NAMALWA (cell line): ENCODE measurements at regions not wholly inside any gene's neighbourhood (a gene's known extent, or its start where the extent isn't known, plus 50 kb on each side); places are given as distances from the start of the nearest gene placed in this dataset.

Source experiments
- DNase-seq: peaks from one replicate; pipeline ENCODE4 v3.0.0-alpha.2; 2015; ENCODE audit warnings: low spot score

GRCh38 chr5:91690921-91691320, 307.8 kb upstream of the ARRDC3 start:
- no peak for DNase-seq

- no peak for DNase-seq
Observed at GRCh38 chr5:91687430-91687829, 304.3 kb upstream of the ARRDC3 start.

DNA sequence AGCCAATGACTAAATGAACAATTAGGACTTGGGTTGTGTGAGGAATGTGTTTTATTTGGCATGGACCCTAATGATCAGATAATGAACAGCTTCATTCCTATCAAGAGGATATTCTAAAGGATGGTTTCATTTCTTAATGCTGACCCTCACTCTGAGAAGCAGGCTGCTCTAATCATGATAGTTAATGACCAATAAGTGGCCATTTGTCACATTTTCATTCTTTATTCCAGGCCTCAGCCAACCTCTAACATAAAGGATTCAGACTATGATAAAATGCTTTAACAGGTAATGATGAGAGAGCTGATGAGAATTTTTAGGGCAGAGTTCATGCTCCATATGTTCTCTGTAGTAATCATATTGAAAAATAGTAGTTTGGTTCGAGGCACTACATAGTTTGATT, 301.5 kb upstream of the ARRDC3 start:
- no peak for DNase-seq

DNA sequence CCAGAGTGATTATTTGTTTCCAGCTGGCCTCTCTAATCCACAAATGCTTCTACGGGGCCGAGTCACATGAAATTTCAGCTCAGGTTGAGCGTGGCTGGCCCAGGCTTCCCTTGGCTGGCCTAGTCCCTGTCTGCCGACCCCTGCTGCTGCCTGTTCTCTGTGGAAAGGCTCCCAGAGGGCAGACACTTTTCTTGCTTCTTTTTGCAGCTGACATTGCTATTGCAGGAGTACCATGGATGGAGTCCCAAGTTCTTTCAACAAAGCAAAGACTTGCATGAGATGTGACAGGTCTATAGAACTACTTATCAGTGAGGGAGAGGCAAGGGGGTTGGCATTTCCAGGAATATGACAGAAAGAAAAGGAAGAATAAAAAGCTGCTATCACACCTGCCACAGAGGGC, 287.4 kb upstream of the ARRDC3 start:
- no peak for DNase-seq

GRCh38 chr5:91670122-91670521, 287.0 kb upstream of the ARRDC3 start:
- DNase-seq: no peak

GRCh38 chr5:91668261-91668660, 285.1 kb upstream of the ARRDC3 start:
- no peak for DNase-seq

- no peak for DNase-seq
Observed at GRCh38 chr5:91652678-91653077, 269.6 kb upstream of the ARRDC3 start.

GRCh38 chr5:91651704-91652103, 268.6 kb upstream of the ARRDC3 start:
- no peak for DNase-seq

DNA sequence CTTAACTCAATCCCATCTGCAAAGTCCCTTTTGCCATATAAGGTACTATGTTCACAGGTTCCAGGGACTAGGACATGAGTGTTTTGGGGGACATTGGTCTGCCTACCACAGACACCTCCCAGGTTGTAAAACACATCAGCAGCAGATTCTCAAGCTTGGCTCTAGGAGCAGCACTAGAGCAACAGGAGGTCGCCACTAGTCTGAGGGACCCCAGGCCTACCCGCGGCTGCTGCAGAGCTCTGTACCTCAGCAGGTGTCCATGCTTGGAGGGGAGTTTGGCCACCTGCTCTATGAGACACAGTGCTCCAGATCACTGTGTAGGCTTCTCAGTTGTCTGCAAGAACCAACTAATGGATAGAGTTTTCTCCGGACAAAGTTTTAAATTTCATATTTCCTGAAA, 262.2 kb upstream of the ARRDC3 start:
- no peak for DNase-seq

DNA sequence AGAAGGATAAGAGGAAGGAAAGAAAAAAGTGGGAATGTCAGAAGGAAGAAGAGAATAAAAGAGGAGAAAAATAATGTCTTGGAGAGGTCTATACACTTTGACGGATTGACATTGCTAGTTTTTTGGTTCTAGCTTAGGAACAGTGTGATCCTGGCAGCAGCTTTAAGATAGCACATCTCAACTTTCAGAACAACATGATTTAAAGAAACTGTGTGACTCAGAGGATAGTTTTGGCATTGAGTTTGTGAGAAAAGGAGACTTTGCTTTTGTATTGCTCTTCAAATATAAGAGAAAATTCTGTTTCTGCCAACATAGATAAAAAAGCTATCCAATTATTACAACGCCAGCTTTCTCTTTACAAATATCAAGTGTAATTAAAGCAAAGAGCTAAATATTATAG, 260.7 kb upstream of the ARRDC3 start:
- DNase-seq: no peak

DNA sequence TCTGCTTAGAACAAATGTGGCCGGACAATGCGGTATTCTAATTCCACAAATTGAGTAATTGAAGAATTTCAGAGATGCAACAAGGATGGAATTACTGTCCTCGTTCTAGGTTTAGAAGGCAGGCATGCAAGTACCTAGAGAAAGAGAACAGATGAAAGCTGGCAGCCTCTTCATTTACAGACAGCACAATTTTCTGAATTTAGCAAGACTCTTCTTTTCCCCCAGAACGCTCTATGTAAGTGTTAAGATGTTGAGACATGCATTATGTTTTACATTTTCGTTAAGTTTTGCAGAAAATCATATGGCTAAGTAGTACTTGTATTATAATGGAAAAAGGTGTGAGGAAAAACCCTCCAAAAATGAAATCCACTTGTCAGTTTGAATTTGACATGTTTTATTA, 259.5 kb upstream of the ARRDC3 start:
- no peak for DNase-seq

DNA sequence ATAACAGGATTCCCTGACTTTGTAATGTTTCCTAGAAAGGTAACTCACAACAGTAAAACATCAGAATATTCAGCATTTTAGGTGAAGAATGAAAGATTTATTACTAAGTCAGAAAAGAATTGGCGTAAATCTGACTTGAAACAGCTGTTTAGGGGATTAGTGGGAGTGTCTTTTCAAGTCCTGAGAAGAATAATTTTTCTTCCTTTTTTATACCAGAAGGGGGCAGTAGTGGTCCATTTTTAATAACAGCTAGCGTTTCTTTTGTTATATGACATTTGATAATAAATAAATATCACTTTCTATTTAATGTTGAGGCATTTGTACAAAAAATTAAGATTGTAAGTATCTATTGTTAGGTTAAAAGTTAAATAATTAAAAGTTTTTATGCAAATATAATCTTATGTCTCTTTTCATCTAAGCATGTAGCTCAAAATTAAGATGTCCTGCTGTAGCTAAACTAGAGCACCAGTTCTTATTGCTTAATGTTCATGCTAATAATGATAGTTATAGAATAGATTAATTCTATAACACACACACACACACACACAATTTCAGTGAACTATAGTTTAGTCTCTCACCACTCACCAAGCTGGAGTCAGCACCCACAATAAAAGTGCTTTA, 258.7 kb upstream of the ARRDC3 start:
- peak; percentile 78 for DNase-seq

DNA sequence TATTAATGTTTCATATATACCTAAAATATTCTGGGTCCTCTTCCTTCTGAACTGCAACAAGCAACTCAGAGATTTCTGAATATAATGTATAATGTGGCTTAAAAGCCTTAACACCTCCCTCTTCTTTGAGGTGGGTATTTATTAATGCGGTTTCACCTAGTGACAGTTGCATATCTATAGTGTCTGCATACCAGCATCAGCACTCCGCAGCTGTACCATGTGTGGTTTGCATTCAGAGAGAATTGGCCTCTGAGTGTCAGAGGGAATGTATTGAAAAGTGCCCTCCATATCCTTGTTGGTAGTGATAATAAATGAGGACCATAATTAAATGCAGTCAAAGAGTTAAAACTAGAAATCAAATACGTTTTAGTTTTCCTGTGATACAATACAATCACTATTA, 256.6 kb upstream of the ARRDC3 start:
- no peak for DNase-seq

- no peak for DNase-seq
Observed at GRCh38 chr5:91638010-91638409, 254.9 kb upstream of the ARRDC3 start.

DNA sequence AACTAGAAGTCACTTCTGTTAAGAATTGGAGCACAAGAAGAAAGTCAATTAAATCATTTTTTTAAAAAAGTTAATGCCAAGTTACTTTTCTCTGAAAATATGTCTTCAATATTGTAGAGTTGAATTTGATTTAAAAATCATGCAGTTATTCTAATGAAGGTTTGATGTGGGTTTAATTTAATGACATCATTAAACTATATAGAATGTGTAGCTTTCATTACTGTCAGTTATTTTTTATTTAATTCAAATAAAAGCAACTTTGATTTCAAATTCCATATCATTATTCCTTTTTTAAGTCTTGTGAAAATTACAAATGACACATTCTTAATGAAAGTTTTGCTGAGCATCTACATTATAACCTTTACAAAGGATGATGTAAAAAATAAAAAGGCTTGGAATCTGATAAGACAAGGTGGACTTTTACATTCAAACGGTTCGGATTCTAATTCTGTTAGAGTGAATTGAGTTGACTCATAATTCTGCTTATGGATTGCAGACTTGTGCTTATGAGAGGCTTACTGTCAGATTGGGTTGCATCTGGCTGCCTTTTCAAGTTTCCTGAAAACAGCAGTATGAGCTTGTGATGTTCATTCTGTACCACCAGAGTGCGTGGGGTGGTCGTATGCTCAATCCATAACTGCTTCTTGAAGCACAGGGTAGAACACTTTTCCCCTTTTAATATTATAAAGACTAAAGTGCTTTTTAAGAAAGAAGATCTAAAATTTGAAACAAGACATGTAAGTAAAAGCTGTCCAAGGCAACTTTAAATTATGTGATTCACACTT, 253.0 kb upstream of the ARRDC3 start:
- DNase-seq: peak; percentile 21

DNA sequence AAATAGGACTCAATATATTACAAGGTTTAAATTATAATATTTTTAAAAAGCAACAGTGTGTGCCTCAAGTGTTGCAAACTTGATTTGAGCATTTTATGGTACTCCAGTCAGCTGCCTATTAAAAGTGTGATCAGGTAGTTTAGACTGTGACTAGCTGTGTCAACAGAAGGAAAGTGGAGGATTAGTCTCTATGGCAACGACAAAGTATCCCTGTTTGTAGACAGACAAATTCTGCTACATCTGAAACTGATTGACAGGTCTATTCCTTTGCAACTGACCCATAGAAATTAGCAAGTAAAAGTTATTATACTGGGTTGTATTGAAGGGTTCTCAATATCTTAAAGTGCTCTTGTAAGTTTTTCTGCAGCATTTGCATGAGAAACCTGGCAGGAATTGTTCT, 249.8 kb upstream of the ARRDC3 start:
- DNase-seq: no peak

DNA sequence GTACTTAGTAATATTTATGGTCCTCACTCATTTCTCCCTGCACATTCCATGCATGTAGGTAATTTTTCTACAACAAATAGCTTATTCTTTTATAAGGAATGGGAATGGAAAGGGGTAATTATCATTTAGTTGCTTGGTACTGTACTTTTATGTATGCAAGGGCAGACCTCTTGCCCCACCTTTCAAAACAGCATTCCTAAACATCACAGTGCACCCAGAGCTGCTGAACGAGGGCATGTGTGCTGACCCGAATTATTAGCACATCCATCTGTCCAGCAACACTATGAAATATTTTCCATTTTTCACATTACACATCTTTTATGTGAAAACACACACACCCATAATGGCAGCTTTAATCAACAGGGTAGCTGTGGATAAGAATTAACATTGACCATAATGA, 228.6 kb upstream of the ARRDC3 start:
- no peak for DNase-seq

DNA sequence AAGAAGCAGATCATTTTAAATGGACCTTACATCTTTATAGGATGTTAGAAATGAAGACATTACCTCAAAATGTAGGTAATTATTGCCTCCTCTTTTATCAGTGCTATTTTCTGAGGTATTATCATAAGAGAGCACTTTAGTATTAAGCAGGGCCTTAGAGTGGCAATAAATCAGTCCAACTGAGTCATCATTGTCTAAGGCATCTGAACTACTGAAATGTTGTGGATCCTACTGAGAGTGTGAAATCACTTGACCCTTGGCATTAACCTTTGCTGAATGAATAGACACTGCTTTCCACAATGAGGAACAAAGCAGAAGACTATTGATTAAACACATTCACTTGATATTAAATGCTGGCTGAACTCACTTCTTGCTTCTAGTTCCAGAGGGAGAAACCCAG, 224.6 kb upstream of the ARRDC3 start:
- DNase-seq: no peak

DNA sequence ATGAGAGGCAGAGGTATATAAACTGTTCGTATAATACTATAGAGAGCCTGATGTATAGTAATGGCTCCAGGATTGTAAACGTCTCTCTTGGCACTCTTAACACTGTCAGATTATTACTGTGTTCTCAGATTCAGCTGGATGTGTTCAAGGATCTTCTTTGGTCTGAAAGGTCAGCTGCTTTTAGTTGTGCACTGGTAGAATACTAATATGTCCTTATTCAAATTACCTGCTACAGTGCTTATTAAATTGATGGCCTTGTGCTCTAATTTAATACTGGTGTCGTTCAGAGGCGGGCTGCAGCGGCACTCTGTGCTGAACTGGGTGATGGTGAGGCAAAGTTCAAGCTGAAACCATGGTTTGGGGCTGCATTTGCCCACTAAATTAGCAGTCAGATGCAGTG, 216.7 kb upstream of the ARRDC3 start:
- no peak for DNase-seq

- DNase-seq: no peak
Observed at GRCh38 chr5:91598216-91598615, 215.1 kb upstream of the ARRDC3 start.

DNA sequence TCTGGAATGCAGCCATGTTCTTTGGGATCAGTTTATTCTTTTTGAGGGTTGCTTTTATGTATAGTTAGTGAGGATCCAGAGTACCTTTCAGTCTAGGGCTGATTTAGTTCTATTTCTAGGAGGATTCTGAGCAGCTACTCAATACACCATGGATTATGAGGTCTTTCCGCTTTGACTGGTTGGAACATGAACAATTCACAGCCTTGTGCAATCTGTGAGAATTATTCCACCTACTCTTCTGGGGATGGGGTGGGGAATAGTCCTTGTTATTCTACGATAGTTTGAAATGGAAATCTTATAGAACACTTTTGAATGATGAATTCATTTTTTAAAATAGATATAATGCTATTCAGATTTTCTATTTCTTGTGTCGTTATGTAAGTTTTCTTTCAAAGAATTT, 212.3 kb upstream of the ARRDC3 start:
- DNase-seq: no peak

DNA sequence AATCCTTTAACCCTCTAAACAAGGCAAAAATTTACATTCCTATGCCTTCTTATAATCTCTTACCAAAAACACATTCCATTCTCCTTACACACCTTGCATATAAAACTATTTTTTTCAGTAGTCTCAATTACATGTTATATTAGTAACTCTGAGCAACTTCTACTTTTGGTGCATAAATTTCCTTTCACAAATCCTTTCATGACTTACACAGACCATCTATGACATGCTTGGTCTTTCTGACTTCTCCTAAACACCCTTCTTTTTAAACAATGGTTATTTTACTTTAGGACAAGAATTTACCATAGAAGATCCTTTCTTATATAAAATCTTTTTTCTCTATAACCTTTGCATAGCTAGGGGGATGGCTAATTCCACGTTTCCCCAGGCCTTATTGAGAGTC, 208.0 kb upstream of the ARRDC3 start:
- peak; percentile 19 for DNase-seq

DNA sequence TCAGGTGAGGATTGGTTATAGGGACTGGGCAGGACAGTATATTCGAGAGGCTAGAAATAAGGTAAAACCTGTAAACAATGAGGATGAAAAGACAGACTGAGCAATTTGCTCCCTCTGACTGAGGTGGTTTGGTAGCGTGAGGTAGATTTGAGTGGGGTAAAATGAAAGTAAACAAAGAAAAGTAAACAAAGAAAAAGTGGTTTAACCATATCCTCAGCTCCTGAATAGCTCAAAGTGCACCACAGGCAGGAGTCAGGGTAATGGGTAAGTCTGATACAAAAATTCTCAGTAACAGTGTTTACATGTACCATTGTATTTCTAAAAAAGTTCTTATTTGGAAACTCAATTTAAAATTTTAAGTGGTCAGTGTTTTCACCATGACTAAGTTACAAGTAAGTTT, 203.1 kb upstream of the ARRDC3 start:
- no peak for DNase-seq

DNA sequence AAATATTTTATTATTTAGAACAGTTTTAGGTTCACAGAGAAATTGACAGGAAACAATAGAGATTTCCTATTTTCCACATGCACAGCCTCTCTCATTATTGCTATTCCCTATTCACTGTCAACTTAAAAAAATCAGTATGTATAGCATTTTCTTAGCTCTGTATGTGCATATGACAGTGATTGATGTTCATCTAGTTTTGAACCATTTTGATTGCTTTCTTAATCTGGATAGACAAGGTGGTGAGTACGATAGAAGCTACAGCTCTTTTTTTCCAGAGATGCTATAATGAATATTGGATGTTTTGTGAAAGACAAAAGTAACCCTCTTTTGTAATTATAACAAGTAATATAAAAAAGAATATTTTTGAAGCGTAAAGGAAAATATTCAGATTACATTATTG, 201.2 kb upstream of the ARRDC3 start:
- no peak for DNase-seq
